ENCODE measurements at regions not wholly inside any gene's neighbourhood (a gene's known extent, or its start where the extent isn't known, plus 50 kb on each side); places are given as distances from the start of the nearest gene placed in this dataset.
"Not testable (repeated sequence)": the region's sequence is repeated elsewhere in the genome, so short reads cannot be mapped to it uniquely, and the experiment has no call there.

- TF ChIP-seq POLR2AphosphoS5 (IDR thresholded peaks at IDR 0.05; ENCODE audit: low read depth, low read length); CTCF (IDR thresholded peaks at IDR 0.05; ENCODE audit: control extremely low read depth in 1 of 3, insufficient read depth in 1 of 3, low read depth in 1 of 3, low read length in 3 of 3); JUN (IDR thresholded peaks at IDR 0.05; ENCODE audit: low read depth, low read length); CHD1 (IDR thresholded peaks at IDR 0.05; ENCODE audit: low read depth, low read length); TEAD4 (IDR thresholded peaks at IDR 0.05; ENCODE audit: low read depth, low read length); BRCA1 (IDR thresholded peaks at IDR 0.05; ENCODE audit: low read depth, low read length); RFX5 (IDR thresholded peaks at IDR 0.05; ENCODE audit: borderline replicate concordance, low read depth, low read length); EP300 (IDR thresholded peaks at IDR 0.05; ENCODE audit: borderline replicate concordance in 1 of 2, low read depth in 2 of 2, low read length in 2 of 2); POLR2A (IDR thresholded peaks at IDR 0.05; ENCODE audit: control extremely low read depth in 1 of 2, low read depth in 2 of 2, low read length in 2 of 2); HDAC6 (IDR thresholded peaks at IDR 0.05; ENCODE audit: low read depth, low read length); RAD21 (IDR thresholded peaks at IDR 0.05 in 1 of 2, conservative IDR thresholded peaks at IDR 0.05 in 1 of 2; ENCODE audit: low read depth in 2 of 2, low read length in 2 of 2); EZH2 (IDR thresholded peaks at IDR 0.05; ENCODE audit: low read depth, low read length, severe bottlenecking): not testable (repeated sequence)
- TF ChIP-seq, protein P1, sequence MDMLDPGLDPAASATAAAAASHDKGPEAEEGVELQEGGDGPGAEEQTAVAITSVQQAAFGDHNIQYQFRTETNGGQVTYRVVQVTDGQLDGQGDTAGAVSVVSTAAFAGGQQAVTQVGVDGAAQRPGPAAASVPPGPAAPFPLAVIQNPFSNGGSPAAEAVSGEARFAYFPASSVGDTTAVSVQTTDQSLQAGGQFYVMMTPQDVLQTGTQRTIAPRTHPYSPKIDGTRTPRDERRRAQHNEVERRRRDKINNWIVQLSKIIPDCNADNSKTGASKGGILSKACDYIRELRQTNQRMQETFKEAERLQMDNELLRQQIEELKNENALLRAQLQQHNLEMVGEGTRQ (IDR thresholded peaks at IDR 0.05; ENCODE audit: low read length), result not testable (repeated sequence)
- TF ChIP-seq, protein P2, sequence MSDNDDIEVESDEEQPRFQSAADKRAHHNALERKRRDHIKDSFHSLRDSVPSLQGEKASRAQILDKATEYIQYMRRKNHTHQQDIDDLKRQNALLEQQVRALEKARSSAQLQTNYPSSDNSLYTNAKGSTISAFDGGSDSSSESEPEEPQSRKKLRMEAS (IDR thresholded peaks at IDR 0.05), result not testable (repeated sequence)
These were observed 982.9 kb downstream of the TAF11L14 start for GRCh38 chr5:18617191-18617590.

All from H1 (cell line).